Posterior vena cava (tissue), 2 donors: ENCODE measurements at regions not wholly inside any gene's neighbourhood (a gene's known extent, or its start where the extent isn't known, plus 50 kb on each side); places are given as distances from the start of the nearest gene placed in this dataset.
A peak's percentile ranks its signal among the peaks of the same experiment; 100 is the strongest.

ENCODE experiments used
- DNase-seq: peaks from one replicate; pipeline ENCODE4 v3.0.0-alpha.2; 2020; ENCODE audit warnings: low spot score
- intact Hi-C, 2 donors: fragments of 100-400 bp; cut with DNase I; formaldehyde crosslinking; loops; one replicate each; pipeline versions ENCODE4 v1.14.1 to v1.14.2; 2022 to 2023
- donor health status: DM: yes; HTN: yes; CAD: no.
- donor health status: DM: yes; HTN: yes; CAD: no.

- intact Hi-C loops = no loop called here
- DNase-seq = no peak
Measured at GRCh38 chr10:89097226-89097625, 106.6 kb downstream of the FAS start.

GRCh38 chr10:89095701-89096391, 105.2 kb downstream of the FAS start:
- DNase-seq = no peak
- intact Hi-C loops = no loop called here

DNA sequence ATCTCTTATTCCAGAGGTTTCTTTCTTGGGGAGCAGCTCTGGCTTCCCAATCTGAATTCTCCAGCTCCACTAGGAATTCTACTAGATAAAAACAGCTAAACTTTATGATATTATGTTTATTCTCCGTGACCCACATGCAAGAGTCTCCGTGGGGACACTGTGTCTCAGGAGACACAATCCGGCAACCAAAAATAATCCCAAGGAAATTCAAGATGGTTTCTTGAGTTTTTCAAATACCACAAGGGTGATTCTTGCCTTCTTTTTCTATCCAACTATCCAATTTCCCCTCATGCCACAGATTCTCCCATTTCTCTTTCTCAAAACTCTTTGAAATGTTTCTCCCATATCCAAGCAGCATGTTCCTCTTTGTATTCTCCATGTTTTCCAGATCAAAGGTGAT, 103.1 kb downstream of the FAS start:
- intact Hi-C loops = no loop called here
- no peak for DNase-seq

DNA sequence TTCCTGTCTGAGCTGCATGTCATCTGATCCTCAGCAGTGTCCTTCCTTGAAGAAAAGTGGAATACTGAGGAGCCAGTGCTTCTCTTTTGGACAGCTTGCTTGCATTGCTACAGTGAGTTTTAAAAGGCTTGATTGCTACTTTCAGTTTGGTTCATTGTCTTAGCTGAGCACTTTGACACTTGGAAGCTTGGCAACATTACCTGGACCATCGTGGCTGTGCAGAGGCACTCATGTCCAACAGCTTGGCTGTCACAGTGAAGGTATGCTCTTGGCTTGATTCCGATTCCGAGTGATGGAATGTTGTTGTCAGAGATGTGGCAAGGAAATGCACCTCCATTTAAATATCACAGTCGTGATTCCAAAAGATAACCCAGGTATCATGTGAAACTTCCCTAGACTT, 102.4 kb downstream of the FAS start:
- intact Hi-C loops = no loop called here
- DNase-seq = no peak

GRCh38 chr10:89092439-89092838, 101.8 kb downstream of the FAS start:
- intact Hi-C loops = no loop called here
- no peak for DNase-seq

DNA sequence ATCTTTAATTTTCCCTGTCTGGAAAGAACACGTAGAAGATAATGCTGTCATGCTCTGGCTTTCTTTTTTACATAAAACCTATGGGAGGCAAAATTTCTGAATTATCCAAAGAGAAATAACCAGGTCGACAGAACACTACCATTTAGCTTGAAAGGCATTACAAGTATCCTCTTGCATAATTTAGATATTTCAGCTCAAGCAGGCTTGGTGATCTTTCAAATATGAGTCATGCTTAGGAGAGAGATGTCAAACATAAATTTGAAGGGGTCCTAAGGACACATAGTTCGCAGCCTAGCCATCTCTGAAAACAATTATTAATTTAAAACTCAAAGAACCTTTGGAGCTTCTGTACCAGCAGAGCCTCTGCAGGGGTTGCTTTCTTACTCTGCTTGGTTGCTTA, 100.9 kb downstream of the FAS start:
- intact Hi-C loops = no loop called here
- no peak for DNase-seq

GRCh38 chr10:89090756-89091445, 100.3 kb downstream of the FAS start:
- DNase-seq = no peak
- intact Hi-C loops = no loop called here

- intact Hi-C loops = no loop called here
- peak; percentile 85 for DNase-seq
Measured at GRCh38 chr10:89086801-89087521, 96.4 kb downstream of the FAS start.

DNA sequence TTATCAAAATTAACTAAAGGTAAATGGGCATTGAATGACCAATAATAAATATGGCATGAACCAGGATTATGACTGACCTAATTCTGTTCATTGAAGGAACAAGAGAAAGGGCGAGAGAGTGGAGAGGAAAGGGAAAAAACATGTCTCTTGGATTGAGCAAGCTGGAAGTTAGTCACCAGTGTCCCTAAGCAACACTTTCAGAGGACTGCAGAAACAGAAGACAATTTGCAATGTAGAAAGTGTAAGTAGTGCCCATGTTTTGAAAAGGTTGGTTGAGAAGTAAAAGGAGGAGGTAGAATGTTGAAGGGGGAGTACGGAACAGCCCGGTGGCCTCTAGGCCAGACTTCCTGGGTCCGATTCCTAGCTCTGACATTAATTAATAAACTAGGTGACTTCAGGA, 94.6 kb downstream of the FAS start:
- no peak for DNase-seq
- intact Hi-C loops = no loop called here

DNA sequence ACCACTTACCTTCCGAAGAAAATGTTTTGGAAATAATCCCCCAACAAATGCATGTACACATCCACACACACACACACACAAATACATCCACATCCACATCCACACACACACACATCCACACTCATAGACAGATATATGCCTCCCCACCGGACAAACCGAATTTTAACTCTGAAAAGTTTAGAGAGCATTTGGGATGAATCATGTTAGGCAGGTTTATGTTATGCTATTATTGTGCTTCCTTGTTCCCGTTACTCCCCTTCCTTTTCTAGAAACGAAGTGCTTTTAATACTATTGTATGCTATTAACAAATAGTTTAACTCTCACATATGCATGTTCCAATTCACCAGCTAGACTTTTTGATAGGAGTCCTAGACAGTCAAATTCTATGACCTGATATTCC, 91.5 kb downstream of the FAS start:
- intact Hi-C loops = no loop called here
- DNase-seq = no peak

- no peak for DNase-seq
- intact Hi-C loops = no loop called here
Measured at GRCh38 chr10:89080660-89081059, 90.1 kb downstream of the FAS start.

DNA sequence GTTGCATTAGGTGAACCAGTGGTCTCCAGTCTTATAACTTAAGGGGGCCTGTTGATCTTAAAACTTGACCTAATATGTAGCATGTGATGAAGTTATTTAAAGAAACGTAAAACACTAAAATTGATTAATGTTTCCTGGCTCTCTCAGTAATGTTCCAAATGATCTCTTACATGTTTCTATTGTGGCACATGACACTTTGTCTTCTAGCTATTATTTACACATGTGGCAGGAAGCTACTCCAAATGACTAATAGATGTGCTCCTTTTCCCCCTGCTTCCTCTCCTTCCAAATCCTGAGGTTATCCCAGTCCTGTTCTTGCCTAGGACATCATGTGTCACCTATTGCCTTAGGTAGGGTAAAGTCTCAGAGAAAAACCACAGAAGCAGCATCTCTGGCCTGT, 89.4 kb downstream of the FAS start:
- DNase-seq = no peak
- intact Hi-C loops = no loop called here

DNA sequence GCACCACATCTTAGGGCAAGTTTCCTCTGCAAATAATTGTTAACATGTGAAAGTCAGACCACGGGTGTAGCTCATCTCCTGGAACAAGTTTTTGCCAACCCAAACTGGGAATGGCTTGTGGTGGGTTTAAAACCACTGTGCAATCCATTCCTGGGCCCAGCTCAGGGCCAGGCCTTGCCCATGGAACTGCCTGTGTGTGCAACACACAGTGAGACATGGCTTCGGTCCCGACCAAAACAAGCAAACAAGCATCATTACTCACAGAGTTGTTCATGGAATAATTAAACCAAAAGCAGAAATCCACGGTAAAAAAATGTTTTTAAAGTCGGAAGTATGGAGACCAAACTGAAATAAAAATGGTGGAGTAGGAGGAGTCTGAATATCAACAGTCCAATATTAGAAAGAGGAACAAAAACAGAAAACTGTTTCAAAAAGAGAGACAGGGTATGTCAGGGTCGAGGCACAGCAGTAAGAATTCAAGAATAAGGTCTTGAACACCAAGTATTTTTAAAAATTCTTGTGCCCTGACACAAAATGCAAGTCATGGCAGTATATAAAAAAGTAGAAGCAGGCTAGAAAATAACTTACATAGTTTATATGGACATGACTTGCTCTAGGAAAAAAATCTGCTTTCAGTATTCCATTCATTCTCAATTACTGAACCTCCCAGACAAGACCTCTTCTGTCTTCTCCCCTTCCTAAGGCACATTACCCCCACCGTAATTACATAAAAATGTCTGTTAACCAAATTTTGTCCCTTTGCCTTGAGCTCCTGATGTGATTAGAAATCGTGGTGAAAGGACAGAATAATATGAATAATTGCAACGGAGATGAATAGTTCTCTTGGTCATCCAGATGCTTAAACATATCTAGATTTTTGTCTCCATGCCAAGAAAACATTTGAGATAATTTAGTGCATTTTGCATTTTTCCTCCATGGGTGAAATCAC, 88.4 kb downstream of the FAS start:
- intact Hi-C loops = no loop called here
- DNase-seq = no peak

- DNase-seq = no peak
- intact Hi-C loops = no loop called here
Measured at GRCh38 chr10:89076120-89076519, 85.5 kb downstream of the FAS start.

GRCh38 chr10:89075631-89076030, 85.0 kb downstream of the FAS start:
- no peak for DNase-seq
- intact Hi-C loops = no loop called here

DNA sequence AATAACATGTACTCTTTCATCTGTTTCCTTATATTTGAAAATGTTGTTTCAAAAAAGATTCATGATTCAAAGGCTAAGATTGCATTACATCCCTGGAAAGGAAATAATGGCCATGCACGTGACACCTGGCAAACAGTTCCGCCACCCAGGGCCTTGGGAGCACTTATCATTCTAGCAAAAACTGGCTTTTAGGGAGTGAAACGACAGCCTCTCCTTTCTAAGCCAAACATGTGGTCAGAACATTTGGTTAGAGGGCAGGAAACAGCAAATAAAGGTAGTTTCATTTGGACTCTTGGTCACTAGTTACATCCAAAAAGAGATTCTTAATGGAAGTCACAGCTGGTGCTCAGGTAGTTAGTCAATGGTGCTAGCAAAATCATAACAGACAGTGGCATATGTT, 83.5 kb downstream of the FAS start:
- intact Hi-C loops = no loop called here
- peak; percentile 86 for DNase-seq

- intact Hi-C loops = no loop called here
- DNase-seq = no peak
Measured at GRCh38 chr10:89073719-89074118, 83.1 kb downstream of the FAS start.

DNA sequence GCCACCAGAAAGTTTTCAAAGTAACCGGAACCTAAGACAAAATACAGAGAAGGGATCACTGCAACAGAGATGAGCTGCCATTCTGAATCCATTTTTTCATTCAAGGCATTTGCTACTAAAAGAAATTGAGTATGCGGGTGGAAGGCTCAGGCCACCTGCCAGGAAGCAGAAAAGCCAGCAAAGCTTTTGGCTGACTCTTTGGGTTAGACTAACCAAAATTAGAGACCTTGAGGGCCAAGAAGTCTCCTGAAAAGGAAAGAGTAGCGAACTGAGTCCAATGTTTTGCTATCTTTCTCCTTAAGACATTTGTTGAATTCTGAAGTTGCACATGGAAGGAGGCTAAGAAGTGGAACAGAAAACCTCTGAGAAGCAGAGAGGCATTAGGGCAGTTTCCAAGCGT, 79.0 kb downstream of the FAS start:
- intact Hi-C loops = no loop called here

More for the DNA sequence above, 79.0 kb downstream of the FAS start:
- DNase-seq = no peak
